ENCODE measurements at regions not wholly inside any gene's neighbourhood (a gene's known extent, or its start where the extent isn't known, plus 50 kb on each side); places are given as distances from the start of the nearest gene placed in this dataset.

GRCh38 chr17:6196355-6196754 is 126.2 kb downstream of the WSCD1 start:
- H3K36me3 Mint-ChIP-seq (ENCODE audit: low read depth): peaks cover 5% of the 10 kb centered on the region
- no peak for TF ChIP-seq CTCF (IDR thresholded peaks at IDR 0.05)
- no peak overlapping the region for H3K27ac Mint-ChIP-seq
- peaks cover 19% of the 10 kb centered on the region for H3K9me3 Mint-ChIP-seq
- no peak overlapping the region for H3K4me3 Mint-ChIP-seq
- DNase-seq: no peak
- peaks cover 8% of the 10 kb centered on the region for H3K27me3 Mint-ChIP-seq (ENCODE audit: low read depth, poor library complexity)
- H3K4me1 Mint-ChIP-seq: no peaks in the 10 kb centered on the region

- TF ChIP-seq CTCF (IDR thresholded peaks at IDR 0.05): no peak
- no peak for DNase-seq
- H3K4me3 Mint-ChIP-seq: no peak overlapping the region
- H3K4me1 Mint-ChIP-seq: no peaks in the 10 kb centered on the region
- H3K27ac Mint-ChIP-seq: no peak overlapping the region
- H3K9me3 Mint-ChIP-seq: peaks cover 19% of the 10 kb centered on the region
- H3K27me3 Mint-ChIP-seq (ENCODE audit: low read depth, poor library complexity): peaks cover 10% of the 10 kb centered on the region
- peaks cover 5% of the 10 kb centered on the region for H3K36me3 Mint-ChIP-seq (ENCODE audit: low read depth)
These were observed 124.9 kb downstream of the WSCD1 start for GRCh38 chr17:6195123-6195522.

- Mint-ChIP-seq H3K27ac (no peak overlapping the region), H3K4me3 (no peak overlapping the region), H3K4me1 (no peaks in the 10 kb centered on the region), H3K27me3 (ENCODE audit: low read depth, poor library complexity) (peaks cover 16% of the 10 kb centered on the region), H3K9me3 (peaks cover 19% of the 10 kb centered on the region), H3K36me3 (ENCODE audit: low read depth) (peaks cover 5% of the 10 kb centered on the region)
- DNase-seq: no peak
- TF ChIP-seq CTCF (IDR thresholded peaks at IDR 0.05): no peak
These were observed 121.5 kb downstream of the WSCD1 start for GRCh38 chr17:6191405-6192324.

GRCh38 chr17:6187836-6188235 is 117.7 kb downstream of the WSCD1 start:
- TF ChIP-seq CTCF (IDR thresholded peaks at IDR 0.05): no peak
- Mint-ChIP-seq H3K4me3 (no peak overlapping the region), H3K27me3 (ENCODE audit: low read depth, poor library complexity) (peaks cover 20% of the 10 kb centered on the region), H3K36me3 (ENCODE audit: low read depth) (no peaks in the 10 kb centered on the region), H3K4me1 (no peaks in the 10 kb centered on the region), H3K27ac (no peak overlapping the region), H3K9me3 (peaks cover 4% of the 10 kb centered on the region)
- no peak for DNase-seq

- H3K4me1 Mint-ChIP-seq: no peaks in the 10 kb centered on the region
- no peak overlapping the region for H3K4me3 Mint-ChIP-seq
- peaks cover 20% of the 10 kb centered on the region for H3K27me3 Mint-ChIP-seq (ENCODE audit: low read depth, poor library complexity)
- DNase-seq: no peak
- no peak for TF ChIP-seq CTCF (IDR thresholded peaks at IDR 0.05)
- no peak overlapping the region for H3K27ac Mint-ChIP-seq
- no peaks in the 10 kb centered on the region for H3K9me3 Mint-ChIP-seq
- H3K36me3 Mint-ChIP-seq (ENCODE audit: low read depth): no peaks in the 10 kb centered on the region
These were observed 116.8 kb downstream of the WSCD1 start for GRCh38 chr17:6186998-6187397.

- Mint-ChIP-seq H3K9me3 (no peaks in the 10 kb centered on the region), H3K4me3 (no peak overlapping the region), H3K27me3 (ENCODE audit: low read depth, poor library complexity) (peaks cover 15% of the 10 kb centered on the region), H3K4me1 (no peaks in the 10 kb centered on the region), H3K36me3 (ENCODE audit: low read depth) (no peaks in the 10 kb centered on the region), H3K27ac (no peak overlapping the region)
- no peak for DNase-seq
- no peak for TF ChIP-seq CTCF (IDR thresholded peaks at IDR 0.05)
These were observed 114.3 kb downstream of the WSCD1 start for GRCh38 chr17:6184508-6184907.

All from nephron progenitor cell (in vitro differentiated cells).